Sigmoid colon (tissue), 4 donors: ENCODE measurements at regions not wholly inside any gene's neighbourhood (a gene's known extent, or its start where the extent isn't known, plus 50 kb on each side); places are given as distances from the start of the nearest gene placed in this dataset.

Experiments used
- CTCF ChIP-seq, 4 experiments: fragments of 450-650 bp in 3 of 4; fragments of 200-600 bp in 1 of 4; IDR thresholded peaks; one replicate each; pipeline ENCODE4 v1.5.1; 2016 to 2019; ENCODE audit warnings: antibody characterized with exemption in 4 of 4, mild to moderate bottlenecking in 3 of 4, moderate library complexity in 2 of 4
- EP300 ChIP-seq, 4 donors: sonication (generic); formaldehyde crosslinking; IDR thresholded peaks; one replicate each; pipeline ENCODE4 v1.6.1; 2017; ENCODE audit warnings: antibody characterized with exemption in 4 of 4
- POLR2A ChIP-seq, 2 donors: fragments of 450-650 bp; IDR thresholded peaks; one replicate each; pipeline ENCODE4 v1.6.1; 2016; ENCODE audit warnings: antibody characterized with exemption in 2 of 2, mild to moderate bottlenecking in 2 of 2, moderate library complexity in 2 of 2
- POLR2AphosphoS5 ChIP-seq, 4 donors: sonication (generic); formaldehyde crosslinking; IDR thresholded peaks; one replicate each; pipeline ENCODE4 v1.6.1; 2017; ENCODE audit warnings: antibody characterized with exemption in 4 of 4

- TF ChIP-seq CTCF (IDR thresholded peaks at IDR 0.05) (no peak), POLR2A (IDR thresholded peaks at IDR 0.05) (no peak), POLR2AphosphoS5 (IDR thresholded peaks at IDR 0.05) (peak in 2 of 4 donors; percentile 21 to 31), EP300 (IDR thresholded peaks at IDR 0.05) (no peak)
Measured at GRCh38 chr11:27205250-27205649, 157.8 kb downstream of the CCDC34 start.
